HEK293 (cell line): ENCODE measurements at regions not wholly inside any gene's neighbourhood (a gene's known extent, or its start where the extent isn't known, plus 50 kb on each side); places are given as distances from the start of the nearest gene placed in this dataset.

Experiments
- CTCF ChIA-PET: fragments of 350-600 bp; formaldehyde crosslinking; extraction: SDS; loops from one replicate; lab custom pipeline; 2021; ENCODE audit warnings: antibody characterized with exemption; lab: Yijun Ruan, JAX
- POLR2A ChIA-PET: fragments of 300-600 bp; formaldehyde crosslinking; extraction: SDS; loops from one replicate; lab custom pipeline; 2020; ENCODE audit warnings: antibody characterized with exemption, inconsistent platforms; lab: Yijun Ruan, JAX
- H3K27ac ChIP-seq: fragments of 200-500 bp; sonication (Bioruptor generic); 2 replicates; pipeline ENCODE4 v1.5.1; 2014; ENCODE audit warnings: low read depth, low read length, control low read depth, inconsistent platforms; ENCODE audit errors: extremely low read depth
- H3K36me3 ChIP-seq, 2 experiments: fragments of 200-500 bp in 1 of 2; sonication (Bioruptor generic) in 1 of 2; 1 replicate in 1 of 2; 2 replicates in 1 of 2; pipeline ENCODE4 v1.5.1; 2014 to 2017; ENCODE audit warnings: inconsistent platforms in 2 of 2, low read length in 2 of 2; ENCODE audit not compliant: control insufficient read depth in 2 of 2, insufficient read depth in 1 of 2
- H3K4me1 ChIP-seq: fragments of 200-500 bp; sonication (Bioruptor generic); 2 replicates; pipeline ENCODE4 v1.5.1; 2014; ENCODE audit warnings: mild to moderate bottlenecking, low read length, inconsistent platforms; ENCODE audit not compliant: control insufficient read depth, insufficient read depth
- H3K4me3 ChIP-seq: 2 replicates; pipeline ENCODE4 v1.5.1; 2011; ENCODE audit warnings: low read depth, mild to moderate bottlenecking, control low read depth, low read length, moderate library complexity
- H3K9me3 ChIP-seq: fragments of 200-500 bp; sonication (Bioruptor generic); 2 replicates; pipeline ENCODE4 v1.5.1; 2014; ENCODE audit warnings: low read depth, low read length, inconsistent platforms; ENCODE audit not compliant: control insufficient read depth, insufficient read depth
- BCL6B ChIP-seq: fragments of 450-650 bp; formaldehyde crosslinking; IDR thresholded peaks from 2 replicates; pipeline ENCODE4 v1.5.1; 2017; ENCODE audit warnings: missing biosample characterization, missing genetic modification characterization
- GLI4 ChIP-seq: fragments of 450-650 bp; formaldehyde crosslinking; IDR thresholded peaks from 2 replicates; pipeline ENCODE4 v1.5.1; 2016; ENCODE audit warnings: missing biosample characterization, missing genetic modification characterization
- HIC1 ChIP-seq: fragments of 450-650 bp; formaldehyde crosslinking; IDR thresholded peaks from 2 replicates; pipeline ENCODE4 v1.5.1; 2016; ENCODE audit warnings: missing biosample characterization, missing genetic modification characterization
- HOXC10 ChIP-seq: sonication (generic); formaldehyde crosslinking; IDR thresholded peaks from 2 replicates; pipeline ENCODE4 v1.8.1; 2023; ENCODE audit warnings: mild to moderate bottlenecking, missing genetic modification reagents
- KLF7 ChIP-seq: fragments of 450-650 bp; formaldehyde crosslinking; IDR thresholded peaks from 2 replicates; pipeline ENCODE4 v1.5.1; 2016; ENCODE audit warnings: missing biosample characterization, missing genetic modification characterization, borderline replicate concordance
- PRDM1 ChIP-seq: fragments of 450-650 bp; formaldehyde crosslinking; IDR thresholded peaks from 2 replicates; pipeline ENCODE4; 2016; ENCODE audit warnings: missing biosample characterization, missing genetic modification characterization
- ZFP41 ChIP-seq: fragments of 450-650 bp; formaldehyde crosslinking; IDR thresholded peaks from 2 replicates; pipeline ENCODE4 v1.5.1; 2016; ENCODE audit warnings: missing biosample characterization, missing genetic modification characterization, borderline replicate concordance
- ZNF140 ChIP-seq: fragments of 450-650 bp; formaldehyde crosslinking; IDR thresholded peaks from 2 replicates; pipeline ENCODE4 v1.5.1; 2016; ENCODE audit warnings: missing biosample characterization, missing genetic modification characterization
- ZNF155 ChIP-seq: fragments of 450-650 bp; formaldehyde crosslinking; IDR thresholded peaks from 2 replicates; pipeline ENCODE4 v1.5.1; 2016; ENCODE audit warnings: missing biosample characterization, missing genetic modification characterization
- ZNF169 ChIP-seq: fragments of 450-650 bp; formaldehyde crosslinking; IDR thresholded peaks from 2 replicates; pipeline ENCODE4 v1.5.1; 2016; ENCODE audit warnings: missing biosample characterization, missing genetic modification characterization
- ZNF223 ChIP-seq: fragments of 450-650 bp; formaldehyde crosslinking; IDR thresholded peaks from 2 replicates; pipeline ENCODE4 v1.5.1; 2016; ENCODE audit warnings: missing biosample characterization, missing genetic modification characterization
- ZNF23 ChIP-seq: fragments of 450-650 bp; formaldehyde crosslinking; IDR thresholded peaks from 2 replicates; pipeline ENCODE4 v1.5.1; 2016; ENCODE audit warnings: missing biosample characterization, missing genetic modification characterization, borderline replicate concordance
- ZNF354C ChIP-seq: fragments of 450-650 bp; formaldehyde crosslinking; IDR thresholded peaks from 2 replicates; pipeline ENCODE4 v1.5.1; 2016; ENCODE audit warnings: missing biosample characterization, missing genetic modification characterization, low read depth, borderline replicate concordance
- ZNF366 ChIP-seq: fragments of 450-650 bp; formaldehyde crosslinking; conservative IDR thresholded peaks from 2 replicates; pipeline ENCODE4 v1.5.1; 2016; ENCODE audit warnings: missing biosample characterization, missing genetic modification characterization
- ZNF37A ChIP-seq: fragments of 450-650 bp; IDR thresholded peaks from 2 replicates; pipeline ENCODE4 v1.5.1; 2018; ENCODE audit warnings: missing biosample characterization, missing genetic modification characterization
- ZNF391 ChIP-seq: fragments of 450-650 bp; formaldehyde crosslinking; IDR thresholded peaks from 2 replicates; pipeline ENCODE4 v1.5.1; 2016; ENCODE audit warnings: low read depth, missing biosample characterization, missing genetic modification characterization, borderline replicate concordance
- ZNF529 ChIP-seq: fragments of 450-650 bp; formaldehyde crosslinking; IDR thresholded peaks from 2 replicates; pipeline ENCODE4 v1.5.1; 2017; ENCODE audit warnings: missing genetic modification characterization, missing biosample characterization; ENCODE audit not compliant: insufficient replicate concordance
- ZNF549 ChIP-seq: fragments of 450-650 bp; IDR thresholded peaks from 2 replicates; pipeline ENCODE4 v1.5.1; 2018; ENCODE audit warnings: missing biosample characterization, missing genetic modification characterization, mild to moderate bottlenecking, inconsistent platforms, moderate library complexity
- ZNF792 ChIP-seq: fragments of 450-650 bp; formaldehyde crosslinking; IDR thresholded peaks from 2 replicates; pipeline ENCODE4 v1.5.1; 2016; ENCODE audit warnings: missing biosample characterization, missing genetic modification characterization
- ZNF830 ChIP-seq: fragments of 450-650 bp; IDR thresholded peaks from 2 replicates; pipeline ENCODE4 v1.5.0; 2018; ENCODE audit warnings: missing biosample characterization, missing genetic modification characterization, low read depth, mild to moderate bottlenecking, moderate library complexity
- ZSCAN16 ChIP-seq: fragments of 450-650 bp; formaldehyde crosslinking; IDR thresholded peaks from 2 replicates; pipeline ENCODE4 v1.5.1; 2016; ENCODE audit warnings: missing biosample characterization, missing genetic modification characterization
- ZXDB ChIP-seq: fragments of 450-650 bp; formaldehyde crosslinking; IDR thresholded peaks from 2 replicates; pipeline ENCODE4 v1.5.1; 2016; ENCODE audit warnings: missing biosample characterization, missing genetic modification characterization

- TF ChIP-seq ZNF169 (tag by site-specific recombination) (no peak), ZFP41 (no peak), ZNF140 (tag by site-specific recombination) (no peak), ZNF830 (no peak), ZNF792 (tag by site-specific recombination) (no peak), ZSCAN16 (tag by site-specific recombination) (no peak), ZNF23 (no peak), ZNF391 (tag by site-specific recombination) (no peak), ZNF354C (tag by site-specific recombination) (no peak), HOXC10 (CRISPR knock-in tag) (no peak), ZNF155 (tag by site-specific recombination) (no peak), ZNF549 (tag by site-specific recombination) (no peak), ZXDB (tag by site-specific recombination) (no peak), HIC1 (no peak), PRDM1 (no peak), BCL6B (tag by site-specific recombination) (no peak)
- POLR2A ChIA-PET: no interaction called here
- no peaks in the 10 kb centered on the region; the same call in 1 of the 2 replicates for H3K9me3 ChIP-seq
- H3K4me1 ChIP-seq: no peaks in the 10 kb centered on the region
- no peaks in the 10 kb centered on the region for H3K36me3 ChIP-seq
- CTCF ChIA-PET: interaction anchor here (0.6 kb wide), 1 partner anchor 328 kb away, joined by 3 read pairs; no protein-coding TSS in a partner anchor
- no peak overlapping the region for H3K4me3 ChIP-seq
- no peak overlapping the region for H3K27ac ChIP-seq
These were observed 88.7 kb upstream of the ZNF438 start for GRCh38 chr10:31120392-31120791.

- POLR2A ChIA-PET: no interaction called here
- Histone ChIP-seq H3K36me3 (no peaks in the 10 kb centered on the region), H3K4me3 (no peak overlapping the region), H3K9me3 (no peaks in the 10 kb centered on the region), H3K27ac (no peak overlapping the region), H3K4me1 (no peaks in the 10 kb centered on the region)
- CTCF ChIA-PET: interaction anchor here (0.6 kb wide), 1 partner anchor 329 kb away, joined by 3 read pairs; no protein-coding TSS in a partner anchor
- TF ChIP-seq GLI4: no peak
- TF ChIP-seq KLF7: no peak
- TF ChIP-seq ZNF529: no peak
- TF ChIP-seq ZNF223 (tag by site-specific recombination): no peak
- no peak for TF ChIP-seq ZNF366 (tag by site-specific recombination)
- TF ChIP-seq ZNF37A (tag by site-specific recombination): no peak
- TF ChIP-seq PRDM1: no peak
These were observed 89.5 kb upstream of the ZNF438 start for GRCh38 chr10:31120961-31121685.
